ENCODE measurements at regions not wholly inside any gene's neighbourhood (a gene's known extent, or its start where the extent isn't known, plus 50 kb on each side); places are given as distances from the start of the nearest gene placed in this dataset.

DNA sequence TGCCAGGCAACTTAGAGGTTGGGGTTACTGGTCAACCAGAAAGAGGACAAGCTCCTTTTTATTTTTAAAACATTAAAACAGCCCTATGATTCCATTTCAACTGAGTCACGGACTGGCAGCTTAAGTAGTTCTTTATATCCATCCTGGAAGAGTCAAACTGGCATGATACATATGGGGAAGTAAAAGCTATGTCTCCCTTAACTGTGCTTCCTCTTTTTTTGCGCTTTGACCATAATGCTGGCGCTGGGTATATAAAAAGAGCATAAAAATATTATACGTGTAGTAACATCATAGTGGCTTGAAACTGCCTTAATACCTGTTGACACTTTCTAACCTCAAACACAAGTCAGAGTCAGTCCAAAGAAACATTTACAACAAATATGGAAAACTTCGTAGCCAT, 274.4 kb downstream of the CSNK1G3 start:
- DNase-seq (ENCODE audit: low read depth, low spot score), result no peak

DNA sequence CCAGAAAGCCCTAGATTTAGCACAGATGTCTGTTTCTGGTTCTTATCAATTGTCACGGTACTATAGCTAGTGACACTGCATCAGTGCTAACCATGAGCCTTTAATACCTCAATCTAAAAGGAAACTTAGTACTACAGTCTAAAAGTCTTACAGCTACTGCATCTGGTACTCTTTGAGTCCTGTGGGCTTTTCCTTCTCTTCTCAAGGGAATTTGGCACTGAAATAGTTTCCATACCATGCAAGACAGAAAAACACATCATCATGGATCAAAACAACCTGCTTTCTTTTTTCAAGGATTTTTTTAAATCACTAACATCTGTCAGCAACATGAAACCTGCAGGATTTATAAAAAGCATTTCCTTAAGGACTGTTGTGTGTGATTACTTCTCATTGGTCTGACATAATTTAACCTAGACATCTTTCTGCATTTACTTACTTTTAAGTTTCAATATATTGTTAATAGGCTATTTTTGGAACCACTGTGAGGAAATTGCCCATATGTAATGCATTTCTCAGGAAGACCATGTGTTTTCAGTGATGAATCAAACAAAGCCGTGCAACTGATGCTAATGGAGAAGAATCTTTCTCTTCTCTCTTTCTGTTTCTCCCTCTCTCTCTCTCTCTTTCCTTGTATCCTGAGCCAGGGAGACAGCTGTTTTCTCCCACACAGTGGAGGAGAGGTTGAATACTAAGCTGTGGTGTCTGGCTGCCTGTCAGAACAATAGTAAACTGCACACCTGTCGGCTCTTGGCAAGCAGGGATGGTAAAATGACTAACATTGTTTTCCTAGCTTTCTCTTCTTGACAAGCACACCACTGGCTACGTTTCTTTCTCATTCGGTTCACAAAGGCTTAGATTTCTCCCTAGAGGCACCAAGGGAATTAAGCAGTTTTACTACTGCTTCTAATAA, 273.4 kb downstream of the CSNK1G3 start:
- DNase-seq (ENCODE audit: low read depth, low spot score), result no peak

DNA sequence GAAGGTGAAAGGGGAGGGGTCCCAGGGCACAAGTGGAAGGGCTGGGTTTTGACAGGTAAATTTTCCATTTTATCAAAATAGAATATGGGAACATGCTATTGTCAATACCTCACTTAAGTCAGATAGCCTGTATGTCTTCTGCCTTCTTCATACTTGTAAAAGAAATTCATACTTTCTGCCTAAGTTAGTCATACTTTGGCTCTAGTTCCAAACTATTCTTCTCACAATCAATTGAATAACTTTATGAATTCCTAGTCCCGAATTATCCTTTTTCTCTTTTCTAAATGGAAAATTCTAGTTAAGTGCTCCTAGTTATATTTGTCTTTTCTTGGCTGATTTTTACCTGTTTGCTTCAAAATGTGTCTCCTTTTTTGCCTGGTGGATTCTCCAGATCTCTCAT, 271.4 kb downstream of the CSNK1G3 start:
- no peak for DNase-seq (ENCODE audit: low read depth, low spot score)

DNA sequence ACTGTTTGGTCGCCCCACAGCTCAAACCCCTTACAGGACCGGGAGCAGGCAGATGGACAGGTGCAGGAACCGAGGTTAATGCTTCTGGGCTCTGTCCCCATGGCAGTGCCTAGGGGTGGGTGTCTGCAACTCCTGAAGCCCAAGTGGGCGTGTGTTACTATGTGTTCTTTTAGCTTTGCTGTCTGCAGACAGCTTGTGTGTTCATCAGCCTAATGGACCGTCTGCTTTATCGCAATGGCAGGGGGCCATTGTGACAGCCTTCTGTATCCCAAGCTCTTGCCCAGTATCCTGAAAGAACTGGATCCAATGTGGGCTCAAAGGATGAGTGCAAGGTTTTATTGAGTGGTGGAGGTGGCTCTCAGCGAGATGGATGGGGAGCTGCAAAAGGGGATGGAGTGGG, 266.7 kb downstream of the CSNK1G3 start:
- no peak for DNase-seq (ENCODE audit: low read depth, low spot score)

DNA sequence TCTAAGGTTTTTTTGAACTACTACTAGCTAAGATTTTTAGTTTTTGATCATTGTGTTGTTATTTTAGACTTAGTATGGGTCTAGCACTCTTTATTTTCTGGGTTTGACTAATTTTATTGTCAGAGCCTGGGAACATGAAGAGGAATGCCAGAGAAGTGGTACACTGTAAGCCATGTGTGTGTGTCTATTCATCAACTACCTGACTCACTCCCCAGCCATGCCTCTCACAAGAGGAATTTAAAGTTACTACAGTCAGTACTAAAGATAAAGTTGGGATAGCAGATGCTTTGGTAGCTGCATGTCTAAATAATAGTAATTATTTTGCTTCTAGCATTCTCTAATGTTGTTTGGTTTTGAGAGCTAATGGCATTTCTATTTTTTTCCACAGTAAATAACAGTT, 264.8 kb downstream of the CSNK1G3 start:
- no peak for DNase-seq (ENCODE audit: low read depth, low spot score)

DNA sequence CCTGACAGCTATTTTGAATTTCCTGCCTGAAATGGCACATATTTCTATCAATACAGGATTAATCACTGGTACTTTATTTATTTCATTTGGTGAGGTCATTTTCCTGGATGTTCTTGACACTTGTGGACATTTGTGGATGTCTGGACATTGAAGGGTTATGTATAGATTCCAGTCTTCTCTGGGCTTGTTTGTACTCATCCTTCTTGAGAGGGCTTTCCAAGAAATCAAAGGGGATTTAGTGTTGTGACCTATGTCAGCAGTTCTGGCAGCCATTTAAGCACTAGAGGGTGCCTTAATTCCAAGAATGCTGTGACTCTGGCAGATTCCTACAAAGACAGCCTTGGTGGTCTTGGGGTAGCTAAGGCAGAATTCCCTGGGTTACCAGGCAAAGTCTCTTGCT, 259.7 kb downstream of the CSNK1G3 start:
- DNase-seq (ENCODE audit: low read depth, low spot score), result no peak

DNA sequence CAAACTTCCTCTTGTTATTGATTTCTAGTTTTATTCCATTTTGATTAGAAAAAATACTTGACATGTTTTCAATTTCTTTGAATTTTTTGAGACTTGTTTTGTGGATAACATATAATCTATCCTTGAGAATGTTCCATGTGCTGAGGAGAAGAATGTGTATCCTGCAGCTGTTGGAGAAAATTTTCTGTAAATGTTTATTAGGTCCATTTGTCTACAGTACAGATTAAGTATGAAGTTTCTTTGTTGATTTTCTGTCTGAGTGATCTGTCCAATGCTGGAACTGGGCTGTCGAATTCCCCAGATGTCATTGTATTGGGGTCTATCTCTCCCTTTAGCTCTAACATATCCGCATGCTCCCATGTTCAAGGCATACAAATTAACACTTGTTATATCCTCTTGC, 251.2 kb downstream of the CSNK1G3 start:
- no peak for DNase-seq (ENCODE audit: low read depth, low spot score)

DNA sequence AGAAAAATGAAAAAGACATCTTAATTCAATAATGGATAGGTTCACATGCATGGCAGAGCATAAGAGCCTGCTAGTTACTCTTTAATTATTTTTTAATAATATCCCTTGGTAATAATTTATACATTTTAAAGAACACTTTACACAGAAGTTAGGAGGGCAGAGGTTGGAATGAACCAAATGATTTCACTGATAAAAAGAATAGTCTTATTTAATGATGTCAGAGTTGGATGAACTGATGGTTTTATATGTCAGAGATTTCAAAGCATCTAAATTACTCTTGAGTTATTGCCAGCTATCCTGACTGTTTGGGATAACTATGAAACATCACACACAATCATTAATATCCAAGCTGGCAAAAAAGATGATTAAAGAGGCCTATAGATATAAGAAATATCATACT, 244.8 kb downstream of the CSNK1G3 start:
- DNase-seq (ENCODE audit: low read depth, low spot score), result no peak

DNA sequence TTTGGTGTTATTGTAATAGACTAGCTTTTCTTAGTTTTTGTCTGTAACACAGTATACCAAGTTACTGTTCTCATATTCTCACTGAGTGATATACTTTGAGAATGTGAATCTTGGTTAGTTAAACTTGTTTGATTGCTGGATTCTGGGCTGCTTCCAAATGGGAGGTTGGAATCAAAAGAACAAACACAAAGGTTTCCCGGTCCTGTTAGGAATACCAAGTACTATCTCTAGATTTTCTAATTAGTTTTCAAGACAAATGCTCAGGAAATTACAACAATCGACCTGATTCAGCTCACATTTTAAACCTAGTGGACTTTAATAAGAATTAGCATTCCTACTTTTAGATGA, 244.3 kb downstream of the CSNK1G3 start:
- DNase-seq (ENCODE audit: low read depth, low spot score), result no peak

DNA sequence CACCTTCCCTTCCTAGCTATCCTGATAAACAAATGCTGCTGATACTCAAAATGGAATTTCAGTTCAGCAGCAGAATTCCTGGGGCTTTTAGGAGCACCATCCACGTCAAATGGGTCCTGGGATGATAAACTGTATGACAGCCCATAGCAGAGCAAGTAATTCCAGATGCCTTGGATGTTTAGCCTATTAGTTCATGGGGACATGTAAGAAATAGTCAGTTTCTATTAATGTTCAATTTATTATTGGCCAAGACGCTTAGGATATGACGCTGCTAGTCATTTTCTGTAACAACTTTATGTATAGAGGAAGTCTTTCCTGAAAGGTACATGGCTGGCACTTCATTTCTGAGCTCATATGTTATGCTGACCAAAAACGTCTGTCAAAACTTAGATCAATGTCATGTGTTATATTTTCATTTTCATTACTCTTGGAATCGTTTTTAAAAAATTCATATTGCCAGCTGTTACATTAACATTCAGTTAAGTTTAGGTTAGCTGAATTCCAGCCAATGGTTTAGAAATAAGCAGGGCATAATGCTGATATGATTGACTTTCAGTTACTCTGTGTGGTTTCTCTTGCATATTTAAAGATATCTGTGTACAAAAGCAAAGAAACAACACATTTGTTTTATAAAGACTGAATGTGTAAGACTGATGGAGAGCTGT, 243.8 kb downstream of the CSNK1G3 start:
- DNase-seq (ENCODE audit: low read depth, low spot score), result no peak

DNA sequence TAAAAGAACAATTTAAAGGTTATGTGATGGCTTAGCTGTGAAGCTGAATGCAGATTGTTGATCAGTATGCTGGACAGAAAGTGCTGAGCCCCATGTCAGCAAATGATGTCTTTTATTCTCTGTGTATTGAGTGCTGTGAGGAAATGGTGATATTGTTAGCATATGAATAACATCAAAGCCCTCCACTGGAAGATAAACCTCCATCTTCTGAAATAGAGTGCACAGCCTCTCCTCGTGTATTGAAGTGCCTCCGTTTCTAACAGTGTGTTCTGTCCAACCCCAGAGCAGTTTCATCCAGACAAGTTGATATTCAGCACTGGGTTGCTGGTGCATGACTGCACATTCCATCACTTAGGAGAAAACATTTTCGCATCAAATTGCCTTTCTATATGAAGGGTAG, 242.9 kb downstream of the CSNK1G3 start:
- DNase-seq (ENCODE audit: low read depth, low spot score), result no peak

DNA sequence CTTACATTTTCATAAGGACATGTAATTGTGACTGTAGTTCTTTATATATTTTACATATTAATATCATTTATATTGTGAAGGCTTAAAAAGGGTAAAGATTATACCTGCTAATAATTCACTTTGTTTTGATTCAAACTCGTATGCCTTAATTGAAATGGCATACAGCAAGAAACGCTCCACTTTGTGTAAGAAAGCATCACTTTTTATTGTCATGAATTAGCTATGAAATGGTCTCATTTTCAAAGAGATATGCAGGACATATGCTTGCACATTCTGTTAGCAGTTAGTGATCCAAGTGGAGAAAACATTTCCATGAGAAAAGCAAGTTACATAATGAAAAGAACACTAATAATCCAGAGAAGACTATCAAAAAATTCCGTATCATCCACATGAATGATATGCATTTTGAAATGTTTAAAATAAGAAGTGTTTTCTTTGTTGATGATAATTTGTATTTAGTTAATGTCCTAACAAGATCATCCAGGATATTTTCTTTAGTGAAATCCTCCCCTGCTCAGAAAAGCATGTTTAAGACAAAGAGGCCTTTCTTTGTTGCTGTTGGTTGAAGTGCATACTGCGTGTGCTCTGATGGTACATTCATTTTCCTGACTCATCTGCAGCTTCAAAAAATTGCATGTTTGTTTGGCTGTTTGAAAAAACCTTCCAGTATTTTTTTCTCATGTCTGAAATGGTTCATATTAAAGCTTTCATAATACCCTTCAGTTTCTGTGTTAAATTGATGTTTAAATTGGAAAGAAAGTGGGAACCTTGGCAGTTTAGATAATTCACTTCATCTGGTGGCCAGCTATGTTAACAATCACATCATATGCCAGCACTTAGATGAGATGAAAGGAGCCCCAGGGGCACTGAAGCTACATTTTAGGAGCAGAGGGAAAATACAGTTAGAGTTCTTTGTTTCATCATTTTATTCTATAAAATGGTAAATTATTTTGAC, 242.2 kb downstream of the CSNK1G3 start:
- no peak for DNase-seq (ENCODE audit: low read depth, low spot score)

DNA sequence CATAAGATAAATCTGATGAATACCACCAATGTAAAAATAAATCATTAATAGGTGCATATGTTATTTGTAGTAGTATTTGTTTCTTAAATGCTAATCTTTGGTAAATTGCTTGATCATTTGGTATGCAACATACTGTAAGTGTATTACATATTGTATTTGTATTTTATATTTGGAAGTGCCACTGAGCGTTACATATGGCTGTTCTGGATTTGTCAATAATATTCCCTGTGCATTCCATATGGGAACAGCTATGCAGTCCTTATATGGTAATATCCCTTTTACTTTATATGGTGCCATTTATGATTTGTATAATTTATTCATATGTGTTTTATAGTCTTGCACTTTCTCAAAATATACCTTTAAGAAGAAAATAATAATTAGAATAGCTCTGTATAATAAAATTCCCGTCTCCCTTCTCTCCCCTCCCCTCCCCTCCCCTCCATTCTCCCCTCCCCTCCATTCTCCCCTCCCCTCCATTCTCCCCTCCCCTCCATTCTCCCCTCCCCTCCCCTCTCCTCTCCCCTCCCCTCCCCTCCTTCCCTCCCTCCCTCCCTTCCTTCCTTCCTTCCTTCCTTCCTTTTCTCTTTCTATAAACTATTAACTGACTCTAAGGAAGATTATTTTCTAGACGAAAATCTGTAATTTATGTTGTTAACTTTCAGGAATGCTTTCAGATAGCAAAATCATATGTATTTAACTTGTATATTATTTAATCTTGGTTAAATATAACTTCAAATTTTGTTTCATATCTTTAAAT, 241.4 kb downstream of the CSNK1G3 start:
- no peak for DNase-seq (ENCODE audit: low read depth, low spot score)

DNA sequence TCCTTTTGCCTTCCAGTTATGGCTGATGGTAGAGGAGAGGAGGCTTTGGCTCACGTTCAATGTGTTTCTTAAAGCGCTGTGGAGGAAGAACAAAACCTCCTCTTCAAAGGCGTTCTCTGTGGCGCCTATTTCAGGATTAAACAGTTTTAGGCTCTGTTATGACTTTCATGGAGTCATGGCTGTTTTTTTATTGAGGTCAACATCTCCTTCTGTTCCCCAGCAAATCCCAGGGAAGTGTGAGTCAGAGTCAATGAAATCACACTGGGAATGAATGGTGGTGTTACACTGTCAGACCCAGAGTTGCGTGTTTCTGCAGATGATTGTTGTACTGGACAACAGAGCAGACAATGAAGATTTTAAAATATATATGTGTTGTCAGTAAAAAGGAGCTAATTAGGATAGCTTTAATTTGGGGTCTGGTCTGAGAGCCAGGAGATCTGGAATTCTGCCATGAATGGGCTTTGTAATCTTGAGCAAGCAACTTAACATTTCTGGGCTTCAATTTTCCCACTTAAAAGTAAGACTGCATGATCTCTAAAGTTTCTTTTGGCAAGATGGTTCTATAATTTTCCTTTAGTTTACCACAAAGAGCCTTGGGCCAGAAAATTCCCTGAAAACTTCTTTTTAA, 240.7 kb downstream of the CSNK1G3 start:
- DNase-seq (ENCODE audit: low read depth, low spot score), result peak; percentile 57

DNA sequence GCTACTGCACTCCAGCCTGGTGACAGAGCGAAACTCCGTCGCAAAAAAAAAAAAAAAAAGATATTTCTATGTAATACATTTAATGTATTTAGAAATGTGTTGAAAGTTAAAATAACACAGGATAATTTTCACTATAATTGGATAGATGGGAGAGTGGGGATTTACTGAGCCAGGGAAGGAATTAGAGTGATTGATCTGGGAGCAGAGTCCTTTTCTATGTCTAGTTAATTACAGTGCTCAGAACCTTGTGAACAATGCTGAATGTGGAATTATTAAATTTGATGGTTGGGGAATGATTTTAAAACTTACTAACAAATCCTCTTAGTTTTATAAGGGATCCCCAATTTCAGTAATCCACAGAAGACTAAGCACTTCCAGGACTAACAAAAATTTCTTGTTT, 239.7 kb downstream of the CSNK1G3 start:
- no peak for DNase-seq (ENCODE audit: low read depth, low spot score)

DNA sequence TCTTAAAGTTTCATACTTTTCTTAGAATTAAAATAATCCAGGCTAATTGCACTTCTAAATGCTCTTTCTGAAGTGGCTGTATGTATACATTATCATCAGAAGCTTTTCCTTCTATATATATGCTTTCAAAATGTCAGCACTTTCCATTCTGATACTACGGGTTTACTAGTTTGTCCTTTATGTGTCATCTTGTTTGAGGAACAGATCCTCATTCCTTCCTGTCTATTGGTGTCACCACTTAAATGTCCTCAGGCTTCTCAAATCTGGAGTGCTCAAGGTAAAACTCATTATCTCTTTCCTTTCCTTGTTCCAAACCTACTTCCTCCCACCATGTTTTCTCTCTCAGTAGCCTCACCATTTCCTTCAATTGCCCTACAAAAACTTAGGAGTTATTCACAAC, 236.3 kb downstream of the CSNK1G3 start:
- no peak for DNase-seq (ENCODE audit: low read depth, low spot score)

DNA sequence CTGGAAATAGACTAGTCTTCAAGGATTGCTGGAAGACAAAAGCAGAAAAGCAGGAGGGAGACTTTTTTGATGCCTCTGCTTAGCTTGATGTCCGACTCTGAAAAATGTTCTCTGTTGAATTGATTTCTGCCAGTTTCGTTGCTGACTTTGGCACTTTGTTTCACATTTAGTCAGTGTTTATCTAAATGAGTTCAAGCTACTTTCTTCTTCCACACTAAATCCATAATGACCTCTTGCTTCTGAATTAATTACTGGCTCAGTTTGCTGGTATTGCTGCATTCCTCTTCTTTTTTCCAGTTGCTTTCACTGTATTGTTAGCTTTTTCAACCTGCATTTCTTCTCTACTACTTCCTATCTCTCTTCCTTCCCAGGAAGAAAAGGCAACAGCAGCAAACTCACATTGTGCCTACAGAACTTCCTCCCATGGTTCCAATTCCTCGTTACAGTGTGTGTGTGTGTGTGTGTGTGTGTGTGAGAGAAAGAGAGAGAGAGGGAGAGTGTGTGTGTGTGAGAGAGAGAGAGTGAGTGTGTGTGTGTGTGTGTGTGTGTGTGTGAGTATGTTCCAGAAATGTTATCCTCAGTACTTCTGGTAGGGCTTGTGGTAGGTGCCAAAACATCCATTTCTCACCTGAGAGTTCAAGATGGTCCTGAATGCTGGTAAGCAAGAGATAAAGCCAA, 234.8 kb downstream of the CSNK1G3 start:
- no peak for DNase-seq (ENCODE audit: low read depth, low spot score)

DNA sequence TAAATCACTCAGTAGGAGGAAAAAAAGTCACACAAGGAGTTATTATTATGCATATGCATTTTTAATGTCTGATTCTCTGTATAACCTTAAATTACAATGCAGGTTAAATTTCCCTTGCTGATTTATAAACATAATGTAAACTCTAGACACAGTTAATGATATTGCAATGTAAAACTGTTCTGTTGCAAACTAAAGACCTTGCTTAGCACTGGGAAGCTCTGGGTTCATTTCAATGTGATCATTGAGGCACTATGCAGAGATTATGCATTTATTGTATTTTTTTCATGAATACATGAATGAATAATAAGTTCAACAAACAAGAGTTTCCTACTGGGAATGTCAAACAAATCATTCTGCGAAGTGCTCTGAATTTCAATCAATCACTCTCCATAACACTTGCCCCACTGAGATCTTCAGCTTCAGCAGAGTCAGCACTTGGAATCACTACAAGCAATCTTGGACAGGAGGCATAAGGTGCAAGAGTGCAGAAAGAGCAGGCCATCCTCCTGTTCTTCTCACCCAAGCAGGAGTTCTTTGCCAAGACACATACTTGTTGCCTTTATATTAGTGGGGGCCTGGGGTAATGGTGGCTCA, 232.1 kb downstream of the CSNK1G3 start:
- DNase-seq (ENCODE audit: low read depth, low spot score), result no peak

DNA sequence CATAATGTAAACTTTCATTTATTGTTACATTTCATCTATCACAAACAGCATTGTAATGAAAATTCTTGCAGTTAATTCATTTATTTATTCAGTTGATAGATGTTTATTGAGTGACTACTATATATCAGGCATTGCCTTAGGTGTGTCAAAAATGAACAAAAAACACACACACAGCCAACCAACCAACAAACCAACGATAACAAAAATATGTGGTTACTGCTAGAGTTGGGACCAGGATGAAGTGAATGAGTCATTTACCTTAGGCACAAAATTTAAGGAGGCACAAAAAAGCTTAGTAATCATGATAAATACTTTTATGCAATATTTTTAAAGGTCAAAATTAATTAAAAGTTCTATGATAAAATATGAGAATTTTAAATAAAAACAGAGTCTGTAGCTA, 223.4 kb downstream of the CSNK1G3 start:
- DNase-seq (ENCODE audit: low read depth, low spot score), result no peak

DNA sequence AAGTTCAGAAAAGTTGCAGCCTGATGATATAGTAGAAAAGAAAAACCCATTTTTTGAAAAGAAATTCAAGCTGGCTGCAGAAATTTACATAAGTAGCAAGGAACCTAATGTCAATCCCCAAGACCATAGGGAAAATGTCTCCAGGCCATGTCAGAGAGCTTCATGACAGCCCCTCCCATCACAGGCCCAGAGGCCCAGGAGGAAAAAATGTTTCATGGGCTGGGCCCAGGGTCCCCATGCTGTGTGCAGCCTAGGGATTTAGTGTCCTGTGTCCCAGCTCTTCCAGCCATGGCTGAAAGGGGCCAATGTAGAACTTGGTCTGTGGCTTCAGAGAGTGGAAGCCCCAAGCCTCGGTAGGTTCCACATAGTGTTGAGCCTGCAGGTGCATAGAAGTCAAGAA, 220.3 kb downstream of the CSNK1G3 start:
- DNase-seq (ENCODE audit: low read depth, low spot score), result no peak

All from smooth muscle cell of the brain vasculature (primary cell).